PC-3 (cell line): ENCODE measurements at regions not wholly inside any gene's neighbourhood (a gene's known extent, or its start where the extent isn't known, plus 50 kb on each side); places are given as distances from the start of the nearest gene placed in this dataset.

Source experiments
- EZH2 ChIP-seq: fragments of 300-600 bp; sonication (generic); IDR thresholded peaks from one replicate; pipeline ENCODE4 v1.6.1; 2017; ENCODE audit warnings: antibody characterized with exemption, mild to moderate bottlenecking, low read length; ENCODE audit not compliant: unreplicated experiment
- EZH2phosphoT487 ChIP-seq: fragments of 300-600 bp; sonication (generic); IDR thresholded peaks from 2 replicates; pipeline ENCODE4 v1.6.1; 2018; ENCODE audit warnings: mild to moderate bottlenecking, antibody characterized with exemption, low read length, borderline replicate concordance
- TF ChIP-seq, protein P1 (sequence below): fragments of 300-600 bp; sonication (generic); conservative IDR thresholded peaks from 2 replicates; pipeline ENCODE4 v1.5.1; 2017; ENCODE audit warnings: antibody characterized with exemption, low read depth, mild to moderate bottlenecking, low read length

DNA sequence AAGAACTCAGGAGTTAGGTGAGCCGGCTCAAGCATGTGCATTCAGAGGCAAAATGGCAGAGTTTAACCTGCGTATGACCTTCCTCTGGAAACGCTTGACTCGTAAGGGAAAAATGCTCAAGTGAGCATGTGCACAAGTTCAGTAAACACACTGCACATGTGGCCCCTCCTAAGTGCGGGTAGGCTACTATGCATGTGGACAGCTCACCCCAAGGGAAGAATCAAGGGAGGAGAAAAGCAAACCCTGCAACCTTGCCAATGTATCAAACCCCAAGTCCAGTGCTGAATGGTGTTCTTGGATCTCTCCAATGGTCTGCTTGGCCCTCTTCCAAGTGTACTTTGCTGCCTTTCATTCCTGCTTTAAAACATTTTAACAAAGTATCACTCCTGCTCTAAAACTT, 407.1 kb downstream of the ADAM29 start:
- TF ChIP-seq, protein P1, sequence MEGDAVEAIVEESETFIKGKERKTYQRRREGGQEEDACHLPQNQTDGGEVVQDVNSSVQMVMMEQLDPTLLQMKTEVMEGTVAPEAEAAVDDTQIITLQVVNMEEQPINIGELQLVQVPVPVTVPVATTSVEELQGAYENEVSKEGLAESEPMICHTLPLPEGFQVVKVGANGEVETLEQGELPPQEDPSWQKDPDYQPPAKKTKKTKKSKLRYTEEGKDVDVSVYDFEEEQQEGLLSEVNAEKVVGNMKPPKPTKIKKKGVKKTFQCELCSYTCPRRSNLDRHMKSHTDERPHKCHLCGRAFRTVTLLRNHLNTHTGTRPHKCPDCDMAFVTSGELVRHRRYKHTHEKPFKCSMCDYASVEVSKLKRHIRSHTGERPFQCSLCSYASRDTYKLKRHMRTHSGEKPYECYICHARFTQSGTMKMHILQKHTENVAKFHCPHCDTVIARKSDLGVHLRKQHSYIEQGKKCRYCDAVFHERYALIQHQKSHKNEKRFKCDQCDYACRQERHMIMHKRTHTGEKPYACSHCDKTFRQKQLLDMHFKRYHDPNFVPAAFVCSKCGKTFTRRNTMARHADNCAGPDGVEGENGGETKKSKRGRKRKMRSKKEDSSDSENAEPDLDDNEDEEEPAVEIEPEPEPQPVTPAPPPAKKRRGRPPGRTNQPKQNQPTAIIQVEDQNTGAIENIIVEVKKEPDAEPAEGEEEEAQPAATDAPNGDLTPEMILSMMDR, result no peak
- TF ChIP-seq EZH2, result no peak
- TF ChIP-seq EZH2phosphoT487, result no peak
